ENCODE measurements at regions not wholly inside any gene's neighbourhood (a gene's known extent, or its start where the extent isn't known, plus 50 kb on each side); places are given as distances from the start of the nearest gene placed in this dataset.

GRCh38 chr4:65175585-65175984 lies 494.7 kb downstream of the EPHA5 start:
- TF ChIP-seq POLR2A (IDR thresholded peaks at IDR 0.05) (no peak), CTCF (IDR thresholded peaks at IDR 0.05) (no peak)
